IMR-90 (cell line): ENCODE measurements at regions not wholly inside any gene's neighbourhood (a gene's known extent, or its start where the extent isn't known, plus 50 kb on each side); places are given as distances from the start of the nearest gene placed in this dataset.

Experiments used
- ATAC-seq: fragments of 200-7000 bp; cut with Tn5 transposase; 2 replicates; pipeline ENCODE4 v1.9.1; 2020; ENCODE audit warnings: low read depth, mild to moderate bottlenecking, moderate library complexity
- BruUV-seq: library from RNA; stranded (reverse); fragments of 400-500 nt; replicated peaks from 2 replicates; lab custom pipeline; 2021; lab: Mats Ljungman, UMichigan
- CTCF ChIA-PET: fragments of 300-600 bp; formaldehyde crosslinking; extraction: SDS; loops from one replicate; lab custom pipeline; 2021; ENCODE audit warnings: antibody characterized with exemption; lab: Yijun Ruan, JAX
- POLR2A ChIA-PET: fragments of 300-600 bp; sonication (Branson Sonifier 250); formaldehyde crosslinking; loops from one replicate; lab custom pipeline; 2022; ENCODE audit warnings: antibody characterized with exemption; ENCODE audit not compliant: unreplicated experiment; lab: Charles Lee
- DNase-seq: peaks from one replicate; pipeline ENCODE4 v3.0.0; 2013
- H2AFZ ChIP-seq: replicated peaks from 2 replicates; pipeline ENCODE3; 2013; ENCODE audit warnings: low read length, mild to moderate bottlenecking; ENCODE audit not compliant: poor library complexity
- H2AK5ac ChIP-seq: 2 replicates; pipeline ENCODE4 v1.6.1; 2013; ENCODE audit warnings: low read depth, low read length, inconsistent platforms
- H2AK9ac ChIP-seq: replicated peaks from 2 replicates; pipeline ENCODE3; 2013; ENCODE audit warnings: mild to moderate bottlenecking, low read depth, low read length, moderate library complexity; ENCODE audit not compliant: poor library complexity
- H2BK120ac ChIP-seq: 2 replicates; pipeline ENCODE4 v1.6.1; 2013; ENCODE audit warnings: low read depth, low read length, inconsistent platforms
- H2BK15ac ChIP-seq: 3 replicates; pipeline ENCODE4 v1.6.1; 2013; ENCODE audit warnings: low read depth, low read length, inconsistent platforms
- H2BK20ac ChIP-seq: 2 replicates; pipeline ENCODE4 v1.6.1; 2013; ENCODE audit warnings: low read depth, mild to moderate bottlenecking, inconsistent platforms, low read length, moderate library complexity
- H2BK5ac ChIP-seq: 2 replicates; pipeline ENCODE4 v1.6.1; 2013; ENCODE audit warnings: mild to moderate bottlenecking, low read depth, low read length, inconsistent platforms; ENCODE audit not compliant: poor library complexity, severe bottlenecking
- H3K14ac ChIP-seq: replicated peaks from 2 replicates; pipeline ENCODE4 v1.6.1; 2013; ENCODE audit warnings: low read depth, low read length, inconsistent platforms
- H3K18ac ChIP-seq: 2 replicates; pipeline ENCODE4 v1.6.1; 2013; ENCODE audit warnings: low read depth, low read length, control low read depth
- H3K23ac ChIP-seq: 2 replicates; pipeline ENCODE4 v1.6.1; 2013; ENCODE audit warnings: low read depth, low read length, inconsistent platforms
- H3K27ac ChIP-seq: 2 replicates; pipeline ENCODE4 v1.5.1; 2013; ENCODE audit warnings: mild to moderate bottlenecking, control low read depth, low read length; ENCODE audit not compliant: insufficient read depth
- H3K27me3 ChIP-seq: 2 replicates; pipeline ENCODE4 v1.6.1; 2013; ENCODE audit warnings: low read length; ENCODE audit not compliant: control insufficient read depth, insufficient read depth
- H3K36me3 ChIP-seq: 2 replicates; pipeline ENCODE4 v1.6.1; 2013; ENCODE audit warnings: low read length, mixed read lengths; ENCODE audit not compliant: control insufficient read depth, insufficient read depth
- H3K4ac ChIP-seq: 2 replicates; pipeline ENCODE4 v1.6.1; 2013; ENCODE audit warnings: low read depth, low read length, inconsistent platforms
- H3K4me1 ChIP-seq: 2 replicates; pipeline ENCODE4 v1.6.1; 2013; ENCODE audit warnings: low read length, mixed read lengths; ENCODE audit not compliant: control insufficient read depth, insufficient read depth
- H3K4me2 ChIP-seq: 2 replicates; pipeline ENCODE4 v1.6.1; 2013; ENCODE audit warnings: low read depth, mild to moderate bottlenecking, control low read depth, low read length, moderate library complexity
- H3K4me3 ChIP-seq: 2 replicates; pipeline ENCODE4 v1.5.1; 2013; ENCODE audit warnings: low read depth, mild to moderate bottlenecking, control low read depth, low read length, moderate library complexity; ENCODE audit not compliant: insufficient read depth
- H3K56ac ChIP-seq: 2 replicates; pipeline ENCODE4 v1.6.1; 2013; ENCODE audit warnings: low read length, inconsistent platforms; ENCODE audit not compliant: insufficient read depth; ENCODE audit errors: extremely low read depth
- H3K79me1 ChIP-seq, 2 experiments: 2 replicates each; pipeline ENCODE4 v1.6.1; 2013; ENCODE audit warnings: low read length in 2 of 2, inconsistent platforms in 1 of 2, low read depth in 1 of 2
- H3K9ac ChIP-seq: 2 replicates; pipeline ENCODE4 v1.6.1; 2013; ENCODE audit warnings: low read depth, low read length, control low read depth
- H3K9me1 ChIP-seq: 2 replicates; pipeline ENCODE4 v1.6.1; 2013; ENCODE audit warnings: low read length, inconsistent platforms; ENCODE audit not compliant: insufficient read depth
- H3K9me3 ChIP-seq: 2 replicates; pipeline ENCODE4 v1.6.1; 2013; ENCODE audit warnings: low read length; ENCODE audit not compliant: control insufficient read depth, insufficient read depth
- H4K20me1 ChIP-seq: 2 replicates; pipeline ENCODE4 v1.6.1; 2013; ENCODE audit warnings: low read length, inconsistent platforms; ENCODE audit not compliant: insufficient read depth
- H4K5ac ChIP-seq: 2 replicates; pipeline ENCODE4 v1.6.1; 2013; ENCODE audit warnings: mild to moderate bottlenecking, low read depth, low read length, control low read depth
- H4K8ac ChIP-seq, 2 experiments: 2 replicates each; pipeline ENCODE4 v1.6.1; 2013; ENCODE audit warnings: low read depth in 2 of 2, low read length in 2 of 2, control low read depth in 1 of 2, inconsistent platforms in 1 of 2
- H4K91ac ChIP-seq: 2 replicates; pipeline ENCODE4 v1.6.1; 2013; ENCODE audit warnings: low read depth, low read length, inconsistent platforms; ENCODE audit not compliant: insufficient read depth
- CEBPB ChIP-seq: IDR thresholded peaks from 2 replicates; pipeline ENCODE4 v1.6.1; 2012; ENCODE audit warnings: low read depth, low read length, improper control_type of control experiment
- CHD1 ChIP-seq: IDR thresholded peaks from 2 replicates; pipeline ENCODE4 v1.6.1; 2012; ENCODE audit warnings: low read depth, low read length, improper control_type of control experiment
- FOS ChIP-seq: fragments of 150-350 bp; IDR thresholded peaks from 2 replicates; pipeline ENCODE4 v1.6.1; 2016; ENCODE audit warnings: low read depth, low read length
- MAFK ChIP-seq: IDR thresholded peaks from 2 replicates; pipeline ENCODE4 v1.6.1; 2012; ENCODE audit warnings: low read depth, low read length, improper control_type of control experiment
- MAZ ChIP-seq: IDR thresholded peaks from 2 replicates; pipeline ENCODE4 v1.6.1; 2012; ENCODE audit warnings: low read depth, mild to moderate bottlenecking, low read length, improper control_type of control experiment, moderate library complexity, borderline replicate concordance
- POLR2A ChIP-seq: IDR thresholded peaks from 2 replicates; pipeline ENCODE4 v1.6.1; 2012; ENCODE audit warnings: mild to moderate bottlenecking, low read depth, low read length
- RAD21 ChIP-seq: IDR thresholded peaks from 2 replicates; pipeline ENCODE4 v1.6.1; 2012; ENCODE audit warnings: low read length, improper control_type of control experiment
- SMC3 ChIP-seq: fragments of 150-350 bp; IDR thresholded peaks from 2 replicates; pipeline ENCODE4 v1.6.1; 2016; ENCODE audit warnings: low read depth, mild to moderate bottlenecking, antibody characterized with exemption, low read length, moderate library complexity
- WGBS, 2 experiments: methylation state at CpG; one replicate each; pipeline versions ENCODE4 v1.1.5 to v1.1.7; 2013; ENCODE audit warnings: missing lambda C conversion rate in 2 of 2; ENCODE audit not compliant: insufficient read length in 1 of 2; ENCODE audit errors: extremely low coverage in 2 of 2; 5-methylcytosine and 5-hydroxymethylcytosine counted together
- dilution Hi-C: fragments of 300-500 bp; cut with HindIII; formaldehyde crosslinking; loops from one replicate; pipeline ENCODE4 v1.14.3; 2018; ENCODE audit warnings: low sequenced_read_pairs; ENCODE audit not compliant: unreplicated experiment
- in situ Hi-C: fragments of 300-500 bp; cut with MboI; formaldehyde crosslinking; loops from 3 replicates; pipeline ENCODE4 v1.14.3; 2019; ENCODE audit warnings: low sequenced_read_pairs, inconsistent platforms, mixed read lengths
- intact Hi-C: fragments of 100-400 bp; cut with micrococcal nuclease; formaldehyde crosslinking; loops from 2 replicates; pipeline ENCODE4 v1.10.0; 2022
- TF ChIP-seq, protein P1 (sequence below): fragments of 150-350 bp; IDR thresholded peaks from 2 replicates; pipeline ENCODE4 v1.6.1; 2017; ENCODE audit warnings: mild to moderate bottlenecking, antibody characterized with exemption, low read length, low read depth
- TF ChIP-seq, protein P2 (sequence below): conservative IDR thresholded peaks from 2 replicates; pipeline ENCODE4 v1.5.1; 2012; ENCODE audit warnings: mild to moderate bottlenecking, low read depth, low read length, improper control_type of control experiment
- TF ChIP-seq, protein P3 (sequence below): fragments of 150-350 bp; IDR thresholded peaks from 2 replicates; pipeline ENCODE4 v1.6.1; 2016; ENCODE audit warnings: low read depth, mild to moderate bottlenecking, low read length, moderate library complexity, borderline replicate concordance

DNA sequence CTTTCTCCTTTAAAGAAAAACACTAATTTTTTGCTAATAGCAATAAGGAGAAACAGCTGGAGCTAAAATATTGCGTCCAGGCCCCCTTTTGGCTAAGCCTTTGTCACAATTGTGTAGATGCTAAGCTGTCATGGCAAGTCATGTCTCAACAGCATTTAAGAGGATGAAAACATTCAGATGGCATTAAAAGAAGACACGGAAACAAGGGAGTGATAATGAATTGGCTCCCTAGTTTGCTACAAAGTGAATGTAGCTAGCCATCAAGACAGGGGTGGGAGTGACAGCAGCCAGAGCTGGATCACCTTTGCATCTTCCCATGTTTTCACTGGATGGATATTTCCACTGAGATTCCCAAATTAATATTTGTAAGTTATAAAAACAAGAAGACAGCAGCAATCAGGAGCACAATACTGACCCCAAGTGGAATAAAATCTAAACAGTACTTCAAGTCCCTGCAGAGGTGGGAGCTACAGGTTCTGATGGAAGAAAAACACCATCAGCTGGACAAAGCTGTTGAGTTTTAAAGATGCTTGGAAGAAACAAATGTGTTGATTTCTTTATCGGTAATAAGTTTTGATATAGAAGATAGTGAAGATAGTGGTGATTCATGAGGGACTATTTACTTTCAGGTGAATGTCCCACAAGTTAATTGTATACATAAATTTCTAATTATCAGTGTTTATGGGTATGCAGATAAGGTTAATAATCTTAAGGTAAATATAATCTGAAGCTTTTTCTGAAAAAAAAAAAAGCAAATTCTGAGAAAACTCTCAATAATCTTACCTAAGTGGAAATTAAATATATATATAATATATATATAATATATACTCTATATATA is 129.4 kb downstream of the SLC16A9 start (continued):
- TF ChIP-seq, protein P1, sequence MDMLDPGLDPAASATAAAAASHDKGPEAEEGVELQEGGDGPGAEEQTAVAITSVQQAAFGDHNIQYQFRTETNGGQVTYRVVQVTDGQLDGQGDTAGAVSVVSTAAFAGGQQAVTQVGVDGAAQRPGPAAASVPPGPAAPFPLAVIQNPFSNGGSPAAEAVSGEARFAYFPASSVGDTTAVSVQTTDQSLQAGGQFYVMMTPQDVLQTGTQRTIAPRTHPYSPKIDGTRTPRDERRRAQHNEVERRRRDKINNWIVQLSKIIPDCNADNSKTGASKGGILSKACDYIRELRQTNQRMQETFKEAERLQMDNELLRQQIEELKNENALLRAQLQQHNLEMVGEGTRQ = no peak
- no peak for TF ChIP-seq POLR2A

DNA sequence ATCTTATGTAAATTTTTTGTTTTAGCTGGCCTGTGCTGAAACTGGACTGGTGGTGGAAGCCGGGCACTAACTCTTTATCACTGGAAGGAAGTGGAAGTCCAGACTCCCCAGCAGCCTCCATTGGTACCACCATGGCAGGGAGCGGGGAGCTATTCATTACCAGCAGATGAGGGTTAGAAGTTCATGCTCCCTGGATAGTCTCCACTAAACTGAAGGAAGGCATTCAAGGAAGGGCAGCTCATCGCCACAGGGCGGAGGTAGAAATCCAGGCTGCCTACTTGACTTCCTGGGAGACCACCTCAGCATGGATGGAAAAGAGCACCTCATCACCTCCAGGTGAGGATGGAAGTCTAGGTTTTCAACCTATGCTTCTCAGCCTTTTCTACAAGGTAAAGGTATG is 130.9 kb downstream of the SLC16A9 start:
- Histone ChIP-seq H3K36me3 (no peaks in the 10 kb centered on the region), H2BK15ac (no peak overlapping the region), H3K27ac (no peak overlapping the region), H2AK5ac (no peak overlapping the region), H3K4me1 (peaks cover 3% of the 10 kb centered on the region; the same call in 1 of the 2 replicates), H2BK120ac (no peak overlapping the region), H3K9me1 (no peaks in the 10 kb centered on the region), H3K4ac (no peak overlapping the region), H3K79me1 (no peaks in the 10 kb centered on the region), H4K91ac (no peak overlapping the region), H4K5ac (no peak overlapping the region), H3K9me3 (no peaks in the 10 kb centered on the region), H3K18ac (no peak overlapping the region), H3K14ac (no peak overlapping the region), H2AFZ (no peak overlapping the region), H3K4me3 (no peak overlapping the region), H2BK5ac (no peak overlapping the region), H3K27me3 (peaks cover 2% of the 10 kb centered on the region), H3K4me2 (no peak overlapping the region), H3K23ac (no peak overlapping the region), H3K56ac (no peak overlapping the region), H2AK9ac (no peak overlapping the region), H4K8ac (no peak overlapping the region), H3K9ac (no peak overlapping the region), H4K20me1 (no peaks in the 10 kb centered on the region), H2BK20ac (no peak overlapping the region)
- dilution Hi-C loops = no loop called here
- intact Hi-C loops = no loop called here
- in situ Hi-C loops = loop anchor here (5.0 to 25.0 kb wide), 2 partner anchors 336 to 1041 kb away; no protein-coding TSS in a partner anchor
- WGBS, 2 experiments = no CpG with 5 or more reads among the region's 4 CpGs
- BruUV-seq = no TSS peak
- ATAC-seq (no peak), DNase-seq (no peak)
- CTCF ChIA-PET = no interaction called here
- POLR2A ChIA-PET = no interaction called here
- TF ChIP-seq RAD21 = no peak
- TF ChIP-seq MAFK = no peak
- TF ChIP-seq, protein P2, sequence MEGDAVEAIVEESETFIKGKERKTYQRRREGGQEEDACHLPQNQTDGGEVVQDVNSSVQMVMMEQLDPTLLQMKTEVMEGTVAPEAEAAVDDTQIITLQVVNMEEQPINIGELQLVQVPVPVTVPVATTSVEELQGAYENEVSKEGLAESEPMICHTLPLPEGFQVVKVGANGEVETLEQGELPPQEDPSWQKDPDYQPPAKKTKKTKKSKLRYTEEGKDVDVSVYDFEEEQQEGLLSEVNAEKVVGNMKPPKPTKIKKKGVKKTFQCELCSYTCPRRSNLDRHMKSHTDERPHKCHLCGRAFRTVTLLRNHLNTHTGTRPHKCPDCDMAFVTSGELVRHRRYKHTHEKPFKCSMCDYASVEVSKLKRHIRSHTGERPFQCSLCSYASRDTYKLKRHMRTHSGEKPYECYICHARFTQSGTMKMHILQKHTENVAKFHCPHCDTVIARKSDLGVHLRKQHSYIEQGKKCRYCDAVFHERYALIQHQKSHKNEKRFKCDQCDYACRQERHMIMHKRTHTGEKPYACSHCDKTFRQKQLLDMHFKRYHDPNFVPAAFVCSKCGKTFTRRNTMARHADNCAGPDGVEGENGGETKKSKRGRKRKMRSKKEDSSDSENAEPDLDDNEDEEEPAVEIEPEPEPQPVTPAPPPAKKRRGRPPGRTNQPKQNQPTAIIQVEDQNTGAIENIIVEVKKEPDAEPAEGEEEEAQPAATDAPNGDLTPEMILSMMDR = no peak
- TF ChIP-seq CHD1 = no peak
- TF ChIP-seq CEBPB = no peak
- TF ChIP-seq, protein P1 = no peak
- no peak for TF ChIP-seq SMC3
- no peak for TF ChIP-seq MAZ
- TF ChIP-seq, protein P3, sequence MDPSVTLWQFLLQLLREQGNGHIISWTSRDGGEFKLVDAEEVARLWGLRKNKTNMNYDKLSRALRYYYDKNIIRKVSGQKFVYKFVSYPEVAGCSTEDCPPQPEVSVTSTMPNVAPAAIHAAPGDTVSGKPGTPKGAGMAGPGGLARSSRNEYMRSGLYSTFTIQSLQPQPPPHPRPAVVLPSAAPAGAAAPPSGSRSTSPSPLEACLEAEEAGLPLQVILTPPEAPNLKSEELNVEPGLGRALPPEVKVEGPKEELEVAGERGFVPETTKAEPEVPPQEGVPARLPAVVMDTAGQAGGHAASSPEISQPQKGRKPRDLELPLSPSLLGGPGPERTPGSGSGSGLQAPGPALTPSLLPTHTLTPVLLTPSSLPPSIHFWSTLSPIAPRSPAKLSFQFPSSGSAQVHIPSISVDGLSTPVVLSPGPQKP = no peak
- no peak for TF ChIP-seq FOS
